ENCODE measurements at regions not wholly inside any gene's neighbourhood (a gene's known extent, or its start where the extent isn't known, plus 50 kb on each side); places are given as distances from the start of the nearest gene placed in this dataset.

DNA sequence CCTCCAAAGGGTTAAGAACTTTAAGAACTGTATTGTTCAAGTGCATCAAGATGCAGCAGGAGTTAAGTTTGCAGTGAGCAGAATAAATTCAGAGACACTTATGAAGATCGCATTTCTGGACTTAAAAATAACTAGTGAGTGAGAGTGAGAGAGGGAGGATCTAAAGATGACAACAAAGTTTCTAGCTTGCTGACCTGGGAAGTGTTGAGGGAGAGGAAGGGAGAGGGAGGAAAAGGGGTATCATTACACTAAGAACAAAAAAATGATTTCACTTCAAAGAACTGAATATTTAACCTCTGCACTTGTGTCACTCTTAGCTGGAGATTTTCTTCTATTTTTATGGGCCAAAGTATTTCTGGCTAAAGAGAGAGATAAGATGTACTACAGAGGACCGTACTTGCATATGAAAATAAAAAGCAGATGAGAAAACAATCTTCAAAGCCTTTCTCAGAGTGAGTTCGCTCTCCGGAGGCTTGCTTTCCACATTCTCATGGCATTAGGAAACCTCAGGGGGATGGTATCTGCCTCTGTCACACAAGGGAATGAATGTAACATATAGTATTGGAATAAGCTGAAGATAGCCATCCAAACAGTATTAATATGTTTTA, 91.4 kb upstream of the TJP1 start:
- Histone ChIP-seq H3K36me3 (no peaks in the 10 kb centered on the region), H3K27me3 (no peaks in the 10 kb centered on the region), H3K4me1 (ENCODE audit: control insufficient read depth in 1 of 2, insufficient read depth in 1 of 2, low read depth in 1 of 2, low read length in 1 of 2) (no peaks in the 10 kb centered on the region), H3K27ac (no peak overlapping the region), H3K9me3 (no peaks in the 10 kb centered on the region), H3K4me3 (ENCODE audit: low read depth in 1 of 2, low read length in 1 of 2) (no peak overlapping the region)
- TF ChIP-seq, protein P1, sequence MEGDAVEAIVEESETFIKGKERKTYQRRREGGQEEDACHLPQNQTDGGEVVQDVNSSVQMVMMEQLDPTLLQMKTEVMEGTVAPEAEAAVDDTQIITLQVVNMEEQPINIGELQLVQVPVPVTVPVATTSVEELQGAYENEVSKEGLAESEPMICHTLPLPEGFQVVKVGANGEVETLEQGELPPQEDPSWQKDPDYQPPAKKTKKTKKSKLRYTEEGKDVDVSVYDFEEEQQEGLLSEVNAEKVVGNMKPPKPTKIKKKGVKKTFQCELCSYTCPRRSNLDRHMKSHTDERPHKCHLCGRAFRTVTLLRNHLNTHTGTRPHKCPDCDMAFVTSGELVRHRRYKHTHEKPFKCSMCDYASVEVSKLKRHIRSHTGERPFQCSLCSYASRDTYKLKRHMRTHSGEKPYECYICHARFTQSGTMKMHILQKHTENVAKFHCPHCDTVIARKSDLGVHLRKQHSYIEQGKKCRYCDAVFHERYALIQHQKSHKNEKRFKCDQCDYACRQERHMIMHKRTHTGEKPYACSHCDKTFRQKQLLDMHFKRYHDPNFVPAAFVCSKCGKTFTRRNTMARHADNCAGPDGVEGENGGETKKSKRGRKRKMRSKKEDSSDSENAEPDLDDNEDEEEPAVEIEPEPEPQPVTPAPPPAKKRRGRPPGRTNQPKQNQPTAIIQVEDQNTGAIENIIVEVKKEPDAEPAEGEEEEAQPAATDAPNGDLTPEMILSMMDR (IDR thresholded peaks at IDR 0.05) = no peak

DNA sequence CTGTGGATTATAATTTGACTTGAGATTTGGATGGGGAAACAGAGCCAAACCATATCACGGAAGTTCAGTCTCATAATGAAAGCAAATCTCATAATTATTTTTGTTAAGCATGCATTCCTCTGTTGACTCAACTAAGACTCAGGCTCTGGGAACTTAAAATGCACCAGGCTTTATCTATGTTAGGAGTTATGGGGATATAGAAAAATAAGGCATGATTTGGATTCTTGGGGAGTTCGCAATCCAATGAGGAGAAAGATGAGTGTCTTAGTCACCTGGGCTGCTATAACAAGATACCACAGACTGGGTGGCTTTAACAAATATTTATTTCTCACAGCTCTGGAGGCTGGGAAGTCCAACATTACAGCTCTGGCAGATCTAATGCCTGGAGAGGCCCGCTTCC, 89.4 kb upstream of the TJP1 start:
- no peak overlapping the region for H3K27ac ChIP-seq

DNA sequence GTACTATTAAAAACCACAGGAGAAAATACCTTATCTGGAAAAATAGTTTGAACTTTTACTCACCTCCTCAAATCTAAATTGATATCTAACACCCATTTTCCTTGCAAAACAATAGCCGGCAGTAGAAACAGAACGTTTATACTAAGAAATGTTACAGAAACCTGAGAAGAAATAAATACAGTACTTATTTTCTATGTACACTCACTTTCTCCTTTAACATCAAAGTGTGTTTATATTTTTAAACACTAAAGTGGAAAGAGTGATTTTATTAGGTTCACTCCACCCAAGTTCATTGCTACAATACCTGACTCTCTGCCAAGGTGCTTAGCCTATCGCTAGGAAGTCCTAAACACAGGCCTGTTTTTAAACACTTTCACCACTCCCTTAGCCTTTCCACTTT, 87.8 kb upstream of the TJP1 start:
- Histone ChIP-seq H3K36me3 (no peaks in the 10 kb centered on the region), H3K4me1 (ENCODE audit: control insufficient read depth in 1 of 2, insufficient read depth in 1 of 2, low read depth in 1 of 2, low read length in 1 of 2) (no peaks in the 10 kb centered on the region), H3K27me3 (no peaks in the 10 kb centered on the region), H3K4me3 (ENCODE audit: low read depth in 1 of 2, low read length in 1 of 2) (no peak overlapping the region), H3K9me3 (no peaks in the 10 kb centered on the region), H3K27ac (no peak overlapping the region)
- TF ChIP-seq, protein P1 (IDR thresholded peaks at IDR 0.05) = no peak

More for the DNA sequence above, 89.4 kb upstream of the TJP1 start:
- Histone ChIP-seq H3K9me3 (no peaks in the 10 kb centered on the region), H3K36me3 (no peaks in the 10 kb centered on the region), H3K4me1 (ENCODE audit: control insufficient read depth in 1 of 2, insufficient read depth in 1 of 2, low read depth in 1 of 2, low read length in 1 of 2) (no peaks in the 10 kb centered on the region), H3K4me3 (ENCODE audit: low read depth in 1 of 2, low read length in 1 of 2) (no peak overlapping the region), H3K27me3 (no peaks in the 10 kb centered on the region)
- TF ChIP-seq, protein P1 (IDR thresholded peaks at IDR 0.05) = no peak

DNA sequence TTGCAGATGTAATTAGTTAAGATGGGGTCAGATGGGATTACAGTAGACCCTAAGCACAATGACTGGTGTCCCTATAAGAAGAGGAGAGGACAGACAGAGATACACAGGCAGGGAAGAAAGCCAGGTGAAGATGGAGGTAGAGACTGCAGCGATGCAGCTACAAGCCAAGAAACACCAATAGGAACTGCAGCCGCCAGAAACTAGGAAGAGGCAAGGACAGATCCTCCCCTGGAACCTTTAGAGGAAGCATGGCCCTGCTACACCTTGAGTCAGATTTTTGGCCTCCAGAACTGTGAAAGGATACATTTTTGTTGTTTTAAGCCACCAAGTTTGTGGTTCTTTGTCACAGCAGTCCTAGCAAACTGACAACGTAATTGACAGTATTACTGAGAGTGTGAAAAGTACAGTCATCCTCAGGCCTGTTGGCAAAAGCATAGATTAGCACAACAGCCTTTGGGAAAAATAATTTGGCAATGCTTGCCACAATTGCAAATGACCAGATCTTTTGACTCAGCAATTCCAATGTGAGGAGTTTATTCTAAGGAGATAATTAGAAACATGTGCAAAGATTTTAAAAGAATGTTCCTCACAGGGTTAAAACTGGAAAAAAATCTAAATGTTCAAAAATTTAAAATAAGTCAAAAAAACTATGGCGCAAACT, 82.6 kb upstream of the TJP1 start:
- H3K27ac ChIP-seq = no peak overlapping the region
- H3K9me3 ChIP-seq = no peaks in the 10 kb centered on the region
- H3K4me1 ChIP-seq (ENCODE audit: control insufficient read depth in 1 of 2, insufficient read depth in 1 of 2, low read depth in 1 of 2, low read length in 1 of 2) = no peaks in the 10 kb centered on the region
- TF ChIP-seq, protein P1 (IDR thresholded peaks at IDR 0.05) = no peak
- no peak overlapping the region for H3K4me3 ChIP-seq (ENCODE audit: low read depth in 1 of 2, low read length in 1 of 2)
- no peaks in the 10 kb centered on the region for H3K27me3 ChIP-seq
- no peaks in the 10 kb centered on the region for H3K36me3 ChIP-seq

DNA sequence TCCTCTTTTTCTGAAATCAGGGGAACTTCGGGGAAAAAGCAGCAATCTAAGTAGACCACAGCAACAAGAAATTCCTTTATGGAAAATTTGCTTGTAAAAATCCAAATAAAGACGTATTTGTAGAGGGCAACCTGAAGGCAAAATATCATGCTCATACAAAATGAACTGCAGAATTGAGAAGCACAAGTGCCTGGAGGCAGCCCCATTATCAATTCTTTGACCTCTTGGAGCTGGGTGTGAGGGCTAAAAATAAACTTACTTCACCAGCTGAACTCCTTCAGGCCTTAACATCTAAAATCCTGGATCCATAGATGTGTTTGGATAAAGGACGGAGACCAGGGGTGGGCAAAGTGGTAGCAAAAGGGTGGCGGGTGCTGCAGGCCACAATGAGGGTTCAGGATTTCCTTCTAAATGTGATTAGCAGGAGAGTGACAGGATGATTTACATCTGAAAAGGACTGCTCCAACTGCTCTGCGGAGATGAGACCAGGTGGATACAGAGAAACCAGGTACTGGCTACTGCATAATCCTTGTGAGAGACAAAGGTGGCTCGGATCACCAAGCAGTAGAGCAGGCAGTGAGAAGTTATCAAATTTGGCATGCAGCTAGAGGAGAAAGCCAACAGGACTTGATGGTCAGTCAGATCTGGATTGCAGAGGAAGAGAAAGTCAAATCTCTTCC, 81.7 kb upstream of the TJP1 start:
- H3K4me1 ChIP-seq (ENCODE audit: control insufficient read depth in 1 of 2, insufficient read depth in 1 of 2, low read depth in 1 of 2, low read length in 1 of 2) = no peaks in the 10 kb centered on the region
- H3K36me3 ChIP-seq = no peaks in the 10 kb centered on the region
- H3K27ac ChIP-seq = no peak overlapping the region
- TF ChIP-seq, protein P1 (IDR thresholded peaks at IDR 0.05) = no peak
- no peaks in the 10 kb centered on the region for H3K27me3 ChIP-seq
- no peaks in the 10 kb centered on the region for H3K9me3 ChIP-seq
- no peak overlapping the region for H3K4me3 ChIP-seq (ENCODE audit: low read depth in 1 of 2, low read length in 1 of 2)
